Panc1 (cell line): ENCODE measurements at regions not wholly inside any gene's neighbourhood (a gene's known extent, or its start where the extent isn't known, plus 50 kb on each side); places are given as distances from the start of the nearest gene placed in this dataset.
"Not testable (repeated sequence)": the region's sequence is repeated elsewhere in the genome, so short reads cannot be mapped to it uniquely, and the experiment has no call there.

Source experiments
- ATAC-seq: fragments of 200-7000 bp; cut with Tn5 transposase; 2 replicates; pipeline ENCODE4 v1.9.1; 2020; ENCODE audit warnings: mild to moderate bottlenecking, moderate library complexity
- BruUV-seq: library from RNA; stranded (reverse); fragments of 400-500 nt; replicated peaks from 2 replicates; lab custom pipeline; 2021; lab: Mats Ljungman, UMichigan
- CTCF ChIA-PET: fragments of 300-600 bp; sonication (Branson Sonifier 250); formaldehyde crosslinking; loops from one replicate; lab custom pipeline; 2022; ENCODE audit warnings: antibody characterized with exemption; lab: Charles Lee
- POLR2A ChIA-PET: fragments of 300-600 bp; sonication (Branson Sonifier 250); formaldehyde crosslinking; loops from one replicate; lab custom pipeline; 2022; ENCODE audit warnings: antibody characterized with exemption; lab: Charles Lee
- DNase-seq: peaks from one replicate; pipeline ENCODE4 v3.0.0-alpha.2; 2010; ENCODE audit warnings: low read depth, low spot score
- H3K27ac ChIP-seq: 2 replicates; pipeline ENCODE4 v1.5.1; 2011; ENCODE audit warnings: mild to moderate bottlenecking, low read length, inconsistent platforms
- H3K27me3 ChIP-seq: fragments of 200-500 bp; sonication (Bioruptor generic); 2 replicates; pipeline ENCODE4 v1.6.0; 2014; ENCODE audit warnings: low read length, inconsistent platforms; ENCODE audit not compliant: control insufficient read depth, insufficient read depth
- H3K36me3 ChIP-seq: fragments of 200-500 bp; sonication (Bioruptor generic); 2 replicates; pipeline ENCODE4 v1.5.1; 2014; ENCODE audit warnings: inconsistent platforms, mild to moderate bottlenecking, low read length, moderate library complexity; ENCODE audit not compliant: control insufficient read depth, insufficient read depth
- H3K4me1 ChIP-seq: 2 replicates; pipeline ENCODE4 v1.5.1; 2011; ENCODE audit warnings: inconsistent platforms, mild to moderate bottlenecking, low read length, moderate library complexity; ENCODE audit not compliant: control insufficient read depth, insufficient read depth
- H3K4me3 ChIP-seq, 2 experiments: 2 replicates each; pipeline ENCODE4 v1.5.1; 2011 to 2012; ENCODE audit warnings: low read depth in 2 of 2, low read length in 2 of 2, mild to moderate bottlenecking in 2 of 2, inconsistent platforms in 1 of 2, moderate library complexity in 1 of 2
- H3K9me3 ChIP-seq: fragments of 200-500 bp; sonication (Bioruptor generic); 2 replicates; pipeline ENCODE4 v1.5.1; 2014; ENCODE audit warnings: low read depth, mild to moderate bottlenecking, inconsistent platforms, low read length, moderate library complexity; ENCODE audit not compliant: control insufficient read depth, insufficient read depth
- CTCF ChIP-seq: fragments of 450-650 bp; IDR thresholded peaks from 2 replicates; pipeline ENCODE4 v1.5.1; 2017; ENCODE audit warnings: mild to moderate bottlenecking
- POLR2AphosphoS5 ChIP-seq: IDR thresholded peaks from 2 replicates; pipeline ENCODE4 v1.6.1; 2012; ENCODE audit warnings: mild to moderate bottlenecking, low read depth, low read length, moderate library complexity
- SIN3A ChIP-seq: IDR thresholded peaks from 2 replicates; pipeline ENCODE4 v1.6.1; 2012; ENCODE audit warnings: low read depth, mild to moderate bottlenecking, low read length, moderate library complexity, borderline replicate concordance; ENCODE audit not compliant: insufficient read depth
- TCF7L2 ChIP-seq: IDR thresholded peaks from 2 replicates; pipeline ENCODE4 v1.6.1; 2011; ENCODE audit warnings: mild to moderate bottlenecking, low read depth, low read length, inconsistent platforms
- in situ Hi-C: cut with HindIII; loops from 2 replicates; pipeline ENCODE4 v1.10.0; 2016; ENCODE audit warnings: low sequenced_read_pairs, low pct_unique_long_range_greater_than_20kb
- intact Hi-C: fragments of 100-400 bp; cut with micrococcal nuclease; formaldehyde crosslinking; loops from one replicate; pipeline ENCODE4 v1.10.0; 2022; ENCODE audit not compliant: unreplicated experiment
- TF ChIP-seq, protein P1 (sequence below), 2 experiments: IDR thresholded peaks; 2 replicates each; pipeline ENCODE4 v1.6.1; 2011 to 2012; ENCODE audit warnings: low read depth in 2 of 2, control low read depth in 1 of 2, low read length in 1 of 2, mild to moderate bottlenecking in 1 of 2, moderate library complexity in 1 of 2; ENCODE audit not compliant: insufficient read depth in 1 of 2

DNA sequence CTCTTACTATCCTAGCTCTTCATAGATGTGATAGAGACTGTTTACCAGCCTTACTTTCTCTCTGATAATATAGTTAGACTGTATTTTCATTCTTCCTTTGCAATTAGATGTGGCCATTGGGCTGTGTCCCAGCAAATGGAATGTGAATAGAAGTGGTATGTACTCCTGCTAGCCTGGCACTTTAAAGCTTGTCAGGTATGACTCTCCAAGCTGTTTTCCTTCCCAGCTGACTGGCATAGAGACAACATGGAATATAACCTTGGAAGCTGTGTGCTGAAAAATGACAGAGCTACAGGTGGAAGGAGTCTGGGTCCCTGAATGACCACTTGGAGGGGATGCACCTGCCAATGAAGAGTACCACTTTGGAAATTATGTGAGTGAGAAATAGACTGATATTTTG lies 116.2 kb downstream of the DIRAS2 start:
- no TSS peak for BruUV-seq
- Histone ChIP-seq H3K27ac (no peak overlapping the region), H3K9me3 (no peaks in the 10 kb centered on the region), H3K36me3 (no peaks in the 10 kb centered on the region), H3K4me3 (no peak overlapping the region), H3K4me1 (no peaks in the 10 kb centered on the region), H3K27me3 (no peaks in the 10 kb centered on the region)
- CTCF ChIA-PET = no interaction called here
- ATAC-seq (no peak), DNase-seq (no peak)
- in situ Hi-C loops (no loop called here), intact Hi-C loops (no loop called here)
- TF ChIP-seq SIN3A = no peak
- no peak for TF ChIP-seq POLR2AphosphoS5
- TF ChIP-seq, protein P1, sequence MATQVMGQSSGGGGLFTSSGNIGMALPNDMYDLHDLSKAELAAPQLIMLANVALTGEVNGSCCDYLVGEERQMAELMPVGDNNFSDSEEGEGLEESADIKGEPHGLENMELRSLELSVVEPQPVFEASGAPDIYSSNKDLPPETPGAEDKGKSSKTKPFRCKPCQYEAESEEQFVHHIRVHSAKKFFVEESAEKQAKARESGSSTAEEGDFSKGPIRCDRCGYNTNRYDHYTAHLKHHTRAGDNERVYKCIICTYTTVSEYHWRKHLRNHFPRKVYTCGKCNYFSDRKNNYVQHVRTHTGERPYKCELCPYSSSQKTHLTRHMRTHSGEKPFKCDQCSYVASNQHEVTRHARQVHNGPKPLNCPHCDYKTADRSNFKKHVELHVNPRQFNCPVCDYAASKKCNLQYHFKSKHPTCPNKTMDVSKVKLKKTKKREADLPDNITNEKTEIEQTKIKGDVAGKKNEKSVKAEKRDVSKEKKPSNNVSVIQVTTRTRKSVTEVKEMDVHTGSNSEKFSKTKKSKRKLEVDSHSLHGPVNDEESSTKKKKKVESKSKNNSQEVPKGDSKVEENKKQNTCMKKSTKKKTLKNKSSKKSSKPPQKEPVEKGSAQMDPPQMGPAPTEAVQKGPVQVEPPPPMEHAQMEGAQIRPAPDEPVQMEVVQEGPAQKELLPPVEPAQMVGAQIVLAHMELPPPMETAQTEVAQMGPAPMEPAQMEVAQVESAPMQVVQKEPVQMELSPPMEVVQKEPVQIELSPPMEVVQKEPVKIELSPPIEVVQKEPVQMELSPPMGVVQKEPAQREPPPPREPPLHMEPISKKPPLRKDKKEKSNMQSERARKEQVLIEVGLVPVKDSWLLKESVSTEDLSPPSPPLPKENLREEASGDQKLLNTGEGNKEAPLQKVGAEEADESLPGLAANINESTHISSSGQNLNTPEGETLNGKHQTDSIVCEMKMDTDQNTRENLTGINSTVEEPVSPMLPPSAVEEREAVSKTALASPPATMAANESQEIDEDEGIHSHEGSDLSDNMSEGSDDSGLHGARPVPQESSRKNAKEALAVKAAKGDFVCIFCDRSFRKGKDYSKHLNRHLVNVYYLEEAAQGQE (IDR thresholded peaks at IDR 0.05; ENCODE audit: insufficient read depth in 1 of 2, low read depth in 2 of 2, low read length in 1 of 2) = no peak
- no peak for TF ChIP-seq TCF7L2
- no peak for TF ChIP-seq CTCF
- POLR2A ChIA-PET = no interaction called here

DNA sequence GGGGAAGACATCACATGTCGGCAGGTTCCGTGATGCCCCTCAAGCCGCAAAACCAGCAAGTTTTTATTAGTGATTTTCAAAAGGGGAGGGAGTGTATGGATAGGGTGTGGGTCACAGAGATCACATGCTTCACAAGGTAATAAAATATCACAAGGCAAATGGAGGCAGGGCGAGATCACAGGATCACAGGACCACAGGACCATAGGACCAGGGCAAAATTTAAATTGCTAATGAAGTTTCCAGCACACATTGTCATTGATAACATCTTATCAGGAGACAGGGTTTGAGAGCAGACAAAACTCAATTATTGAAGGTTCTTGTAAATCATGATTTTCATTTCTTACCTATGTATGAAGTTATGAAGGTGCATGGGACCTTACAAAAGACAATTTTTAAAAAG lies 106.5 kb downstream of the DIRAS2 start:
- POLR2A ChIA-PET, DNase-seq, H3K27me3 ChIP-seq, BruUV-seq, H3K27ac ChIP-seq, ATAC-seq, H3K36me3 ChIP-seq, H3K4me3 ChIP-seq, H3K9me3 ChIP-seq, CTCF ChIA-PET, H3K4me1 ChIP-seq, in situ Hi-C loops, intact Hi-C loops: not testable (repeated sequence)

DNA sequence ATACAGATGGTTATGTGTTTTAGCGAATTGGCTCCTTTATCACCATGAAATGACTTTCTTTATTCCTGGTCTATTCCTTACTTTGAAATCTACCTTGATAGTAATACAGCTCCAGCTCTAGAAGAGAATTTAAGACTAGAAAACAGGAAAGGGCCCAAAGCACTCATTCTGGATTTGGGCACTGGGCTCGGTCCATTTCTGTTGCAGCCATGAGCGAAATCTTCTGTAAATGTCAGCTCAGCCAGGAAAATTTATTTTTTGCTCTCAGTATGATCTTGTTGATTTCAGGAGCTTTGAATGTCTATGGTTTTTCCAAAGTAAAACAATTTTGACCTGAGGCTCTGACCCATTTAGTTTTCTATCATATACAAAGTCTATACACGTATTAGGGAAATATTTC lies 104.1 kb downstream of the DIRAS2 start:
- POLR2A ChIA-PET = no interaction called here
- no peaks in the 10 kb centered on the region for H3K27me3 ChIP-seq
- H3K27ac ChIP-seq = no peak overlapping the region
- intact Hi-C loops (no loop called here), in situ Hi-C loops (no loop called here)
- DNase-seq (no peak), ATAC-seq (no peak)
- H3K4me1 ChIP-seq = no peaks in the 10 kb centered on the region
- BruUV-seq = no TSS peak
- no peak overlapping the region for H3K4me3 ChIP-seq
- no peaks in the 10 kb centered on the region for H3K36me3 ChIP-seq
- CTCF ChIA-PET = no interaction called here
- TF ChIP-seq SIN3A = no peak
- no peak for TF ChIP-seq POLR2AphosphoS5
- TF ChIP-seq, protein P1 (IDR thresholded peaks at IDR 0.05; ENCODE audit: insufficient read depth in 1 of 2, low read depth in 2 of 2, low read length in 1 of 2) = no peak
- TF ChIP-seq TCF7L2 = no peak
- TF ChIP-seq CTCF = no peak
- H3K9me3 ChIP-seq = no peaks in the 10 kb centered on the region
